GM21526 (cell line): ENCODE measurements at regions not wholly inside any gene's neighbourhood (a gene's known extent, or its start where the extent isn't known, plus 50 kb on each side); places are given as distances from the start of the nearest gene placed in this dataset.
"Not testable (repeated sequence)": the region's sequence is repeated elsewhere in the genome, so short reads cannot be mapped to it uniquely, and the experiment has no call there.

Experiments
- ATAC-seq: cut with Tn5 transposase; IDR thresholded peaks from one replicate; pipeline ENCODE4 v1.9.1; 2021; ENCODE audit warnings: moderate library complexity; ENCODE audit not compliant: unreplicated experiment, low FRiP score

GRCh38 chr16:33844533-33844932 is 385.1 kb downstream of the TP53TG3F start:
- not testable (repeated sequence) for ATAC-seq
